Calu3 (cell line): ENCODE measurements at regions not wholly inside any gene's neighbourhood (a gene's known extent, or its start where the extent isn't known, plus 50 kb on each side); places are given as distances from the start of the nearest gene placed in this dataset.

Source experiments
- BruUV-seq: library from RNA; stranded (reverse); fragments of 400-500 nt; replicated peaks from 2 replicates; lab custom pipeline; 2021; lab: Mats Ljungman, UMichigan
- CTCF ChIA-PET: fragments of 300-600 bp; sonication (Branson Sonifier 250); formaldehyde crosslinking; loops from one replicate; lab custom pipeline; 2022; ENCODE audit warnings: antibody characterized with exemption; lab: Charles Lee
- DNase-seq: peaks from one replicate; pipeline ENCODE4 v3.0.0; 2022
- H3K27ac Mint-ChIP-seq: one replicate; pipeline ENCODE4 v1.8.0; 2022; ENCODE audit warnings: mixed read lengths; ENCODE audit not compliant: unreplicated experiment
- H3K27me3 Mint-ChIP-seq: one replicate; pipeline ENCODE4 v1.8.0; 2022; ENCODE audit warnings: mixed read lengths; ENCODE audit not compliant: unreplicated experiment
- H3K36me3 Mint-ChIP-seq: one replicate; pipeline ENCODE4 v1.8.0; 2022; ENCODE audit warnings: mild to moderate bottlenecking, moderate library complexity, mixed read lengths; ENCODE audit not compliant: insufficient read depth, unreplicated experiment
- H3K4me1 Mint-ChIP-seq: one replicate; pipeline ENCODE4 v1.8.0; 2022; ENCODE audit warnings: mild to moderate bottlenecking, low read depth, mixed read lengths; ENCODE audit not compliant: unreplicated experiment
- H3K4me3 Mint-ChIP-seq: one replicate; pipeline ENCODE4 v1.8.0; 2022; ENCODE audit warnings: mild to moderate bottlenecking, low read depth, moderate library complexity, mixed read lengths; ENCODE audit not compliant: unreplicated experiment
- H3K9me3 Mint-ChIP-seq: one replicate; pipeline ENCODE4 v1.8.0; 2022; ENCODE audit warnings: low read depth, mixed read lengths; ENCODE audit not compliant: unreplicated experiment
- intact Hi-C: fragments of 100-400 bp; cut with micrococcal nuclease; formaldehyde crosslinking; loops from one replicate; pipeline ENCODE4 v1.10.0; 2022; ENCODE audit not compliant: unreplicated experiment
- TF ChIP-seq, protein P1 (sequence below): fragments of 200-600 bp; IDR thresholded peaks from one replicate; pipeline ENCODE4 v1.8.0; 2022; ENCODE audit warnings: antibody characterized with exemption; ENCODE audit not compliant: unreplicated experiment

DNA sequence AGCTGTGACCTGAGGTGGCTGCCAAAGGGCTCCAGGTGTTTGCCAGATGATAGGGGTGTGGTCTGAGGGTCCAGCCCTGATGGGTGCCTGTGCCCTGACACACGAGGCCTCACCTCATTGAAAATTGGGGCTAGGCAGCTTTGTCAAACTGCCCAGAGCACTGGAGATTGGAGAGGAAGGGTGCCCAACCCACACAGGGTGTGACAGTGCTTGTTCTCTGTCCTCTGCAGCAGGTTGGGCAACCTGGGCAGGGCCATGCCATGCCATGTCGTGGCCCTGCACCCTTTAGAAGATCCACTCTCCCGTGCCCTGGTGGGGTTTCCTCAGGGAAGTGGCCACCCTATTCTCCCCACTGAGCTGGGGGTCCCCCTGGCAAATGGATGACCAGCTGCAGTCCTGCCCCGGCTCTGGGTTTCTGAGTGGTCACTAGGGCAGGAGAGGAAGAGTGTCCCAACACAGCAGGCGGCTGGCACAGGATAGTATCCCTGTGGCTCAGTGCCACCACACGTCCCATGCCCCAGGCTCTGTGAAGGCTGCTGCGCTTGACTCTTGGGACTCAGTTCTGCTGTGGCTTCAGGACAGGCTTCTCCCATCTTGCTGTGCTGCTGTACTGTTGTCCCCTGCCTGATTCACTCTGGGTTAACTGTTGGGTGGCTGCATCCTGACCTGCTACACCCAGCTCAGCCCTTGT, 100.8 kb upstream of the PITX1 start:
- TSS peak; percentile 77 for BruUV-seq
- peak overlapping the region; percentile 51 for H3K4me3 Mint-ChIP-seq
- H3K4me1 Mint-ChIP-seq = peaks cover 53% of the 10 kb centered on the region
- TF ChIP-seq, protein P1, sequence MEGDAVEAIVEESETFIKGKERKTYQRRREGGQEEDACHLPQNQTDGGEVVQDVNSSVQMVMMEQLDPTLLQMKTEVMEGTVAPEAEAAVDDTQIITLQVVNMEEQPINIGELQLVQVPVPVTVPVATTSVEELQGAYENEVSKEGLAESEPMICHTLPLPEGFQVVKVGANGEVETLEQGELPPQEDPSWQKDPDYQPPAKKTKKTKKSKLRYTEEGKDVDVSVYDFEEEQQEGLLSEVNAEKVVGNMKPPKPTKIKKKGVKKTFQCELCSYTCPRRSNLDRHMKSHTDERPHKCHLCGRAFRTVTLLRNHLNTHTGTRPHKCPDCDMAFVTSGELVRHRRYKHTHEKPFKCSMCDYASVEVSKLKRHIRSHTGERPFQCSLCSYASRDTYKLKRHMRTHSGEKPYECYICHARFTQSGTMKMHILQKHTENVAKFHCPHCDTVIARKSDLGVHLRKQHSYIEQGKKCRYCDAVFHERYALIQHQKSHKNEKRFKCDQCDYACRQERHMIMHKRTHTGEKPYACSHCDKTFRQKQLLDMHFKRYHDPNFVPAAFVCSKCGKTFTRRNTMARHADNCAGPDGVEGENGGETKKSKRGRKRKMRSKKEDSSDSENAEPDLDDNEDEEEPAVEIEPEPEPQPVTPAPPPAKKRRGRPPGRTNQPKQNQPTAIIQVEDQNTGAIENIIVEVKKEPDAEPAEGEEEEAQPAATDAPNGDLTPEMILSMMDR = no peak
- intact Hi-C loops = no loop called here
- peak overlapping the region; percentile 74 for H3K27ac Mint-ChIP-seq
- H3K27me3 Mint-ChIP-seq = no peaks in the 10 kb centered on the region
- DNase-seq = peak; percentile 29
- no peaks in the 10 kb centered on the region for H3K9me3 Mint-ChIP-seq
- peaks cover 15% of the 10 kb centered on the region for H3K36me3 Mint-ChIP-seq
- CTCF ChIA-PET = no interaction called here

DNA sequence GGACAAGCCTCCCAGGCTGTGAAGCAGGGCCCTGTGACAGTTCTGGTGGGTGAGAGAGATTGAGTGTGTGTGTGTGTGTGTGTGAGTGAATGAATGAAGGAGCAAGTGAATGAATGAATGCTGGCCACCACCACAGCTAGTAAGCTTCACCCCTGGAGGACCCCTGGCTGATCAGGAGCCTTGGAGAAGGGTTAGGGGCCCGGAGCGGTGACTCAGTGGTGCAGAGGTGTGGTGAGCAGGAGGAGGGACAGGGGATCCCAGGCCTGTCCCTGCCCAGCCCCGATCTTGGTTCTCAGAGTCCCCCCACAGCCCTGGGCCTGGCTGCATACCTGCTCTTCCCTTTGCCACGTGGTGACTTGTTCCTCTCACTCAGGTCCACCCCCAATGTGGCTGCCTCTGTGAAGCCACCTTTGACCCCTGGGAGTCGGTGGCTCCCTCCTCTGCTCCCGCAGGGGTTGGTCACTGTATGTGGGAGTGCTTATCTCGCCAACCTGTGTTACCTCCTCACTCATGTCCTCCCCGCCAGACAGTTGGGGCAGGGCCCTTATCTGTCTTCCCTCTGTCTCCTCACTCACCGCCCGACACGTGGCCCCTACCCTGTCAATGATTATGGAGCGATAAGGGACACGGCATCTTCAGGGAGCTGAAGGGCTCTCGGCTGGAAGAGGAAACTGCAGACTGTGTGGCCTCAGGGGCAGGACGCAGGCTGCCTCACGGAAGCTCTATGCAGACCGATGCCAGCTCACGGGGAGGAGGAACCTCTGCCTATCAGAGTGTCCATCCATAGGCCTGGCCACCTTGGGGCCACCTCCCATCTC, 99.9 kb upstream of the PITX1 start:
- Mint-ChIP-seq H3K4me3 (peak overlapping the region; percentile 51), H3K4me1 (peaks cover 56% of the 10 kb centered on the region), H3K27ac (peak overlapping the region; percentile 74), H3K36me3 (peaks cover 10% of the 10 kb centered on the region), H3K9me3 (no peaks in the 10 kb centered on the region), H3K27me3 (no peaks in the 10 kb centered on the region)
- TF ChIP-seq, protein P1 = no peak
- DNase-seq = peak; percentile 80
- intact Hi-C loops = no loop called here
- BruUV-seq = no TSS peak
- CTCF ChIA-PET = no interaction called here

- DNase-seq = no peak
- TF ChIP-seq, protein P1 = no peak
- CTCF ChIA-PET = no interaction called here
- Mint-ChIP-seq H3K9me3 (no peaks in the 10 kb centered on the region), H3K4me3 (peak overlapping the region; percentile 51), H3K4me1 (peaks cover 61% of the 10 kb centered on the region), H3K27ac (peak overlapping the region; percentile 74), H3K36me3 (peaks cover 10% of the 10 kb centered on the region), H3K27me3 (no peaks in the 10 kb centered on the region)
- intact Hi-C loops = no loop called here
- BruUV-seq = no TSS peak
Measured at GRCh38 chr5:135133181-135133580, 99.2 kb upstream of the PITX1 start.

DNA sequence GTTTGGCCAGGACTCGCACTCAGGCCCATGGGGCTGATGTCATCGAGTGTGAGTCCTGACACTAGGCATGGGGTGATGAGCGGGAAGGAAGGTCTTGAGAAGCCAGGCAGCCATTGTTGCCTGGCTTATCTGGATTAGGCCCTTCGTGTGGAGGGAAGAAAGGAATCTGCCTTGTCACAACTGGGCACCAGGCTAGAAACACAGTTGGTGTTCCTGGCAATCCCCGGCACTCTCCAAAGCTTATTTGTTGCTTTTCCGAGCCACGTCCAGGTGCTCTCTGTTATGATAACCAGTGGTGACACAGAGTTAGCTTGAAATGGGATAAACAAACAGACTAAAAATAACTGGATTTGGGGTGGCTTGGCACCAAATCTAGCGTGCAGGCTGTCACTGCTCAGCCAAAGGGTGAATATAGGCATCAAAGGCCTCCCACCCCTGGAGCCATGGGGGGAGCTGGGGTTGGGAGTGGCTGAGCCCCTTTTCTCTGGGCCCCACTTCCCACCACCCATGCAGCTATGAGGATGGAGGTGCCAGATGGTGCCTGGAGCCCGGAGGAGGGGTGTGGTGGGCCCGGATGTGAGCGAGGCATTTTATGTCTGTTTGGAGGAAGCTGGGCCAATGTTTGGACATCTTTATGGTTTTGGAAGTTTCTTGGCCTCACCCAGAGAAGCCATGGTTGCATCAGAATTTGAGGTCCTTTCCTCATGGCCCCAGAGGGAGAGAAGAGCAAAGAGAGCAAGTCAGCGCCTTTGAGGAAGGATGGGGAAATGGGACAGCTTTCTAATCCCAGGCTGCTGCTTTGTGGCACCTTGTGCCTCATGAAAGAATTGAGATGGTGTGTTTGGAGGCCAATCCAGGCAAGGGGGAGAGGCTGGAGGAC, 98.0 kb upstream of the PITX1 start:
- Mint-ChIP-seq H3K4me3 (no peak overlapping the region), H3K9me3 (no peaks in the 10 kb centered on the region), H3K27me3 (no peaks in the 10 kb centered on the region), H3K27ac (no peak overlapping the region), H3K36me3 (peaks cover 10% of the 10 kb centered on the region), H3K4me1 (peaks cover 67% of the 10 kb centered on the region)
- BruUV-seq = no TSS peak
- TF ChIP-seq, protein P1 = no peak
- intact Hi-C loops = no loop called here
- CTCF ChIA-PET = no interaction called here
- DNase-seq = no peak
